ENCODE measurements at regions not wholly inside any gene's neighbourhood (a gene's known extent, or its start where the extent isn't known, plus 50 kb on each side); places are given as distances from the start of the nearest gene placed in this dataset.

GRCh38 chr6:2531426-2532215 lies 219.1 kb downstream of the MYLK4 start:
- Histone ChIP-seq H3K4me1 (peaks cover 0 to 27% (median 9%) of the 10 kb centered on the region in 3 donors), H3K9me3 (no peaks in the 10 kb centered on the region), H3K27ac (peak overlapping the region; percentile 17 to 76 (median 52)), H3K27me3 (no peaks in the 10 kb centered on the region), H3K4me3 (no peak overlapping the region), H3K36me3 (no peaks in the 10 kb centered on the region)
- TF ChIP-seq POLR2A (IDR thresholded peaks at IDR 0.05) (no peak), CTCF (IDR thresholded peaks at IDR 0.05) (no peak)
- DNase-seq, result no peak
- intact Hi-C loops (cut with DNase I), result no loop called here
- 36 to 54% methylated on average over 4 to 6 of the region's 6 CpGs for WGBS, 2 donors

GRCh38 chr6:2529211-2529719 lies 221.5 kb downstream of the MYLK4 start:
- H3K9me3 ChIP-seq, result no peaks in the 10 kb centered on the region
- no peaks in the 10 kb centered on the region for H3K36me3 ChIP-seq
- WGBS, 2 donors, result 34% methylated on average over 6 of the region's 7 CpGs; no CpG with 5 or more reads in 1 of the 2 donors
- intact Hi-C loops (cut with DNase I), result no loop called here
- no peak overlapping the region for H3K4me3 ChIP-seq
- no peaks in the 10 kb centered on the region for H3K27me3 ChIP-seq
- TF ChIP-seq POLR2A (IDR thresholded peaks at IDR 0.05) (no peak), CTCF (IDR thresholded peaks at IDR 0.05) (no peak)
- peaks cover 0 to 21% (median 9%) of the 10 kb centered on the region in 3 donors for H3K4me1 ChIP-seq
- no peak overlapping the region for H3K27ac ChIP-seq
- no peak for DNase-seq

- no peak for TF ChIP-seq POLR2A (IDR thresholded peaks at IDR 0.05)
- TF ChIP-seq CTCF (IDR thresholded peaks at IDR 0.05), result no peak
- Histone ChIP-seq H3K4me1 (peaks cover 0 to 29% (median 9%) of the 10 kb centered on the region in 3 donors), H3K4me3 (no peak overlapping the region), H3K27ac (no peak overlapping the region), H3K9me3 (no peaks in the 10 kb centered on the region), H3K27me3 (no peaks in the 10 kb centered on the region), H3K36me3 (no peaks in the 10 kb centered on the region)
- DNase-seq, result no peak
- 57 to 75% methylated on average over 4 of the region's 4 CpGs for WGBS, 2 donors
- intact Hi-C loops (cut with DNase I), result no loop called here
These were observed 222.6 kb downstream of the MYLK4 start for GRCh38 chr6:2528156-2528555.

GRCh38 chr6:2526766-2527165 lies 224.0 kb downstream of the MYLK4 start:
- Histone ChIP-seq H3K36me3 (no peaks in the 10 kb centered on the region), H3K9me3 (no peaks in the 10 kb centered on the region), H3K4me3 (no peak overlapping the region), H3K27me3 (no peaks in the 10 kb centered on the region), H3K4me1 (peaks cover 0 to 31% (median 8%) of the 10 kb centered on the region in 3 donors), H3K27ac (no peak overlapping the region)
- no peak for TF ChIP-seq CTCF (IDR thresholded peaks at IDR 0.05)
- TF ChIP-seq POLR2A (IDR thresholded peaks at IDR 0.05), result no peak
- intact Hi-C loops (cut with DNase I), result no loop called here
- DNase-seq, result no peak
- WGBS, 2 donors, result 67 to 76% methylated on average over 3 of the region's 3 CpGs

GRCh38 chr6:2524090-2524489 lies 226.6 kb downstream of the MYLK4 start:
- intact Hi-C loops (cut with DNase I), result no loop called here
- Histone ChIP-seq H3K9me3 (peaks cover 0 to 17% (median 3%) of the 10 kb centered on the region in 3 donors), H3K27ac (no peak overlapping the region), H3K4me1 (peaks cover 0 to 19% (median 4%) of the 10 kb centered on the region in 3 donors), H3K4me3 (no peak overlapping the region), H3K36me3 (no peaks in the 10 kb centered on the region), H3K27me3 (peaks cover 0 to 2% (median 0%) of the 10 kb centered on the region in 4 donors)
- no peak for DNase-seq
- TF ChIP-seq POLR2A (IDR thresholded peaks at IDR 0.05) (no peak), CTCF (IDR thresholded peaks at IDR 0.05) (peak in 3 of 6 experiments; percentile 15 to 73 (median 39))
